ENCODE measurements at regions not wholly inside any gene's neighbourhood (a gene's known extent, or its start where the extent isn't known, plus 50 kb on each side); places are given as distances from the start of the nearest gene placed in this dataset.

GRCh38 chr22:22818202-22818538 lies 69.4 kb upstream of the IGLL5 start:
- Histone ChIP-seq H3K27ac (ENCODE audit: extremely low read length, insufficient read depth, low read length) (no peak overlapping the region), H2AFZ (ENCODE audit: low read length) (no peak overlapping the region), H4K20me1 (ENCODE audit: insufficient read depth, low read length) (no peaks in the 10 kb centered on the region; the same call in 1 of the 2 replicates), H3K79me2 (ENCODE audit: insufficient read depth, low read length) (no peaks in the 10 kb centered on the region), H3K36me3 (replicated peaks in 1 of 2; ENCODE audit: control insufficient read depth in 1 of 2, insufficient read depth in 2 of 2, low read length in 2 of 2) (no peaks in the 10 kb centered on the region), H3K4me1 (ENCODE audit: insufficient read depth, low read length) (no peaks in the 10 kb centered on the region), H3K9ac (ENCODE audit: insufficient read depth, low read depth, low read length) (no peak overlapping the region), H3K4me2 (ENCODE audit: low read depth, low read length) (no peak overlapping the region), H3K9me3 (ENCODE audit: low read length) (no peaks in the 10 kb centered on the region), H3K4me3 (replicated peaks in 1 of 3; ENCODE audit: insufficient read depth in 1 of 3, low read depth in 2 of 3, low read length in 3 of 3) (no peak overlapping the region), H3K27me3 (ENCODE audit: control insufficient read depth in 1 of 2, insufficient read depth in 2 of 2, low read length in 2 of 2) (peaks cover 7 to 32% of the 10 kb centered on the region in 2 experiments; a peak in 3 of 5 replicates)
- ATAC-seq, result no peak
- no peak for FAIRE-seq
- ChIA-PET POLR2A (no interaction called here), CTCF (ENCODE audit: low intra/inter-chr PET ratio, low total read pairs) (no interaction called here)
- 45% methylated on average over 3 of the region's 3 CpGs for WGBS (ENCODE audit: low lambda C conversion rate)
- BruUV-seq (replicated peaks), result no TSS peak
- in situ Hi-C loops (cut with HindIII; ENCODE audit: extremely low pct_ligation_motif_present, low pct_unique_long_range_greater_than_20kb), result no loop called here
- DNase-seq (ENCODE audit: low spot score), result no peak
- intact Hi-C loops (cut with micrococcal nuclease; ENCODE audit: unreplicated experiment), result no loop called here
- TF ChIP-seq ZNF891 (CRISPR knock-in tag; IDR thresholded peaks at IDR 0.05) (no peak), GRHL1 (CRISPR knock-in tag; conservative IDR thresholded peaks at IDR 0.05) (no peak), KDM3A (CRISPR knock-in tag; IDR thresholded peaks at IDR 0.05; ENCODE audit: low read depth) (no peak), ZFP90 (CRISPR knock-in tag; IDR thresholded peaks at IDR 0.05; ENCODE audit: borderline replicate concordance) (no peak), BRF2 (CRISPR knock-in tag; IDR thresholded peaks at IDR 0.05) (no peak), ZNF737 (CRISPR knock-in tag; IDR thresholded peaks at IDR 0.05; ENCODE audit: borderline replicate concordance) (no peak), SMYD3 (CRISPR knock-in tag; IDR thresholded peaks at IDR 0.05) (no peak), MIER3 (CRISPR knock-in tag; IDR thresholded peaks at IDR 0.05; ENCODE audit: borderline replicate concordance) (no peak), ZBTB46 (CRISPR knock-in tag; IDR thresholded peaks at IDR 0.05; ENCODE audit: borderline replicate concordance) (no peak), NFKB2 (CRISPR knock-in tag; IDR thresholded peaks at IDR 0.05; ENCODE audit: borderline replicate concordance) (no peak), SOX13 (IDR thresholded peaks at IDR 0.05) (no peak), SOX13 (CRISPR knock-in tag; conservative IDR thresholded peaks at IDR 0.05 in 1 of 2, IDR thresholded peaks at IDR 0.05 in 1 of 2) (no peak), ZNF142 (CRISPR knock-in tag; IDR thresholded peaks at IDR 0.05) (no peak), ZNF136 (CRISPR knock-in tag; IDR thresholded peaks at IDR 0.05; ENCODE audit: low read depth) (no peak), HDAC2 (CRISPR knock-in tag; IDR thresholded peaks at IDR 0.05) (no peak), ZNF546 (CRISPR knock-in tag; conservative IDR thresholded peaks at IDR 0.05) (no peak)

All from HepG2 (cell line).